ENCODE measurements at regions not wholly inside any gene's neighbourhood (a gene's known extent, or its start where the extent isn't known, plus 50 kb on each side); places are given as distances from the start of the nearest gene placed in this dataset.

- Histone ChIP-seq H3K27me3 (ENCODE audit: insufficient read depth, low read length, poor library complexity) (no peaks in the 10 kb centered on the region), H3K4me3 (ENCODE audit: low read depth in 1 of 2, low read length in 2 of 2) (no peak overlapping the region), H3K79me2 (ENCODE audit: insufficient read depth, low read length) (no peaks in the 10 kb centered on the region), H3K9ac (ENCODE audit: low read depth, low read length) (no peak overlapping the region), H3K4me2 (ENCODE audit: insufficient read depth, low read length) (no peak overlapping the region), H4K20me1 (ENCODE audit: insufficient read depth, low read length) (no peaks in the 10 kb centered on the region), H3K36me3 (ENCODE audit: insufficient read depth, low read length) (no peaks in the 10 kb centered on the region), H3K4me1 (ENCODE audit: insufficient read depth, low read length) (no peaks in the 10 kb centered on the region), H3K27ac (ENCODE audit: low read length) (no peak overlapping the region), H2AFZ (ENCODE audit: low read depth, low read length) (no peak overlapping the region), H3K9me3 (ENCODE audit: insufficient read depth, low read length, severe bottlenecking) (no peaks in the 10 kb centered on the region)
- no peak for ATAC-seq (ENCODE audit: insufficient read depth, low read depth)
- TF ChIP-seq EZH2 (IDR thresholded peaks at IDR 0.05; ENCODE audit: borderline replicate concordance, low read depth, low read length, severe bottlenecking) (no peak), CTCF (IDR thresholded peaks at IDR 0.05; ENCODE audit: borderline replicate concordance, extremely low read depth, low read length, poor library complexity, severe bottlenecking) (no peak)
- no peak for DNase-seq
Observed at GRCh38 chr18:22697561-22697960, 235.6 kb upstream of the RBBP8 start.

- Histone ChIP-seq H3K9me3 (ENCODE audit: insufficient read depth, low read length, severe bottlenecking) (no peaks in the 10 kb centered on the region), H3K4me2 (ENCODE audit: insufficient read depth, low read length) (no peak overlapping the region), H3K9ac (ENCODE audit: low read depth, low read length) (no peak overlapping the region), H3K27ac (ENCODE audit: low read length) (no peak overlapping the region), H3K27me3 (ENCODE audit: insufficient read depth, low read length, poor library complexity) (no peaks in the 10 kb centered on the region), H2AFZ (ENCODE audit: low read depth, low read length) (no peak overlapping the region), H3K79me2 (ENCODE audit: insufficient read depth, low read length) (no peaks in the 10 kb centered on the region), H4K20me1 (ENCODE audit: insufficient read depth, low read length) (no peaks in the 10 kb centered on the region), H3K4me1 (ENCODE audit: insufficient read depth, low read length) (no peaks in the 10 kb centered on the region), H3K4me3 (ENCODE audit: low read depth in 1 of 2, low read length in 2 of 2) (no peak overlapping the region), H3K36me3 (ENCODE audit: insufficient read depth, low read length) (no peaks in the 10 kb centered on the region)
- ATAC-seq (ENCODE audit: insufficient read depth, low read depth), result no peak
- DNase-seq, result no peak
- TF ChIP-seq CTCF (IDR thresholded peaks at IDR 0.05; ENCODE audit: borderline replicate concordance, extremely low read depth, low read length, poor library complexity, severe bottlenecking) (no peak), EZH2 (IDR thresholded peaks at IDR 0.05; ENCODE audit: borderline replicate concordance, low read depth, low read length, severe bottlenecking) (no peak)
Observed at GRCh38 chr18:22698711-22699110, 234.4 kb upstream of the RBBP8 start.

- ATAC-seq (ENCODE audit: insufficient read depth, low read depth) (no peak), DNase-seq (no peak)
- no peak overlapping the region for H3K4me3 ChIP-seq (ENCODE audit: low read depth in 1 of 2, low read length in 2 of 2)
- H3K4me1 ChIP-seq (ENCODE audit: insufficient read depth, low read length), result no peaks in the 10 kb centered on the region
- H2AFZ ChIP-seq (ENCODE audit: low read depth, low read length), result no peak overlapping the region
- no peak overlapping the region for H3K9ac ChIP-seq (ENCODE audit: low read depth, low read length)
- H3K27ac ChIP-seq (ENCODE audit: low read length), result no peak overlapping the region
- no peaks in the 10 kb centered on the region for H3K9me3 ChIP-seq (ENCODE audit: insufficient read depth, low read length, severe bottlenecking)
- no peaks in the 10 kb centered on the region for H4K20me1 ChIP-seq (ENCODE audit: insufficient read depth, low read length)
- no peaks in the 10 kb centered on the region for H3K79me2 ChIP-seq (ENCODE audit: insufficient read depth, low read length)
- no peaks in the 10 kb centered on the region for H3K36me3 ChIP-seq (ENCODE audit: insufficient read depth, low read length)
- TF ChIP-seq EZH2 (IDR thresholded peaks at IDR 0.05; ENCODE audit: borderline replicate concordance, low read depth, low read length, severe bottlenecking), result no peak
- no peak for TF ChIP-seq CTCF (IDR thresholded peaks at IDR 0.05; ENCODE audit: borderline replicate concordance, extremely low read depth, low read length, poor library complexity, severe bottlenecking)
- H3K4me2 ChIP-seq (ENCODE audit: insufficient read depth, low read length), result no peak overlapping the region
- no peaks in the 10 kb centered on the region for H3K27me3 ChIP-seq (ENCODE audit: insufficient read depth, low read length, poor library complexity)
Observed at GRCh38 chr18:22699629-22700028, 233.5 kb upstream of the RBBP8 start.

- no peaks in the 10 kb centered on the region for H3K79me2 ChIP-seq (ENCODE audit: insufficient read depth, low read length)
- H3K9ac ChIP-seq (ENCODE audit: low read depth, low read length), result no peak overlapping the region
- TF ChIP-seq CTCF (IDR thresholded peaks at IDR 0.05; ENCODE audit: borderline replicate concordance, extremely low read depth, low read length, poor library complexity, severe bottlenecking) (no peak), EZH2 (IDR thresholded peaks at IDR 0.05; ENCODE audit: borderline replicate concordance, low read depth, low read length, severe bottlenecking) (no peak)
- no peak overlapping the region for H3K4me2 ChIP-seq (ENCODE audit: insufficient read depth, low read length)
- H3K27ac ChIP-seq (ENCODE audit: low read length), result no peak overlapping the region
- H3K27me3 ChIP-seq (ENCODE audit: insufficient read depth, low read length, poor library complexity), result no peaks in the 10 kb centered on the region
- no peaks in the 10 kb centered on the region for H3K36me3 ChIP-seq (ENCODE audit: insufficient read depth, low read length)
- no peaks in the 10 kb centered on the region for H3K4me1 ChIP-seq (ENCODE audit: insufficient read depth, low read length)
- H3K4me3 ChIP-seq (ENCODE audit: low read depth in 1 of 2, low read length in 2 of 2), result no peak overlapping the region
- no peaks in the 10 kb centered on the region for H3K9me3 ChIP-seq (ENCODE audit: insufficient read depth, low read length, severe bottlenecking)
- H4K20me1 ChIP-seq (ENCODE audit: insufficient read depth, low read length), result no peaks in the 10 kb centered on the region
- no peak overlapping the region for H2AFZ ChIP-seq (ENCODE audit: low read depth, low read length)
- DNase-seq (no peak), ATAC-seq (ENCODE audit: insufficient read depth, low read depth) (no peak)
Observed at GRCh38 chr18:22700920-22701319, 232.2 kb upstream of the RBBP8 start.

All from DND-41 (cell line).